Parathyroid adenoma (tissue), 2 donors: ENCODE measurements at regions not wholly inside any gene's neighbourhood (a gene's known extent, or its start where the extent isn't known, plus 50 kb on each side); places are given as distances from the start of the nearest gene placed in this dataset.

Source experiments
- H2AFZ ChIP-seq: fragments of 300-600 bp; sonication (generic); one replicate; pipeline ENCODE4 v1.7.0; 2017; ENCODE audit warnings: antibody characterized with exemption, mild to moderate bottlenecking
- H3K27ac ChIP-seq: fragments of 300-600 bp; sonication (generic); one replicate; pipeline ENCODE4 v1.7.0; 2017
- H3K27me3 ChIP-seq: fragments of 300-600 bp; sonication (generic); one replicate; pipeline ENCODE4 v1.7.0; 2017; ENCODE audit warnings: low read length; ENCODE audit not compliant: control insufficient read depth, insufficient read depth
- H3K36me3 ChIP-seq: fragments of 300-600 bp; sonication (generic); one replicate; pipeline ENCODE4 v1.7.0; 2017; ENCODE audit warnings: low read length; ENCODE audit not compliant: control insufficient read depth, insufficient read depth
- H3K4me1 ChIP-seq: fragments of 300-600 bp; sonication (generic); one replicate; pipeline ENCODE4 v1.7.0; 2017; ENCODE audit warnings: control low read depth
- H3K4me2 ChIP-seq: fragments of 300-600 bp; sonication (generic); one replicate; pipeline ENCODE4 v1.7.0; 2017; ENCODE audit warnings: low read length
- H3K4me3 ChIP-seq: fragments of 300-600 bp; sonication (generic); one replicate; pipeline ENCODE4 v1.7.0; 2017; ENCODE audit warnings: low read depth, low read length
- H3K79me2 ChIP-seq: fragments of 300-600 bp; sonication (generic); one replicate; pipeline ENCODE4 v1.7.0; 2017; ENCODE audit warnings: control low read depth
- H3K9ac ChIP-seq: fragments of 300-600 bp; sonication (generic); one replicate; pipeline ENCODE4 v1.7.0; 2017; ENCODE audit warnings: mild to moderate bottlenecking
- H3K9me3 ChIP-seq: fragments of 300-600 bp; sonication (generic); one replicate; pipeline ENCODE4 v1.7.0; 2017; ENCODE audit warnings: low read length; ENCODE audit not compliant: control insufficient read depth
- CTCF ChIP-seq: fragments of 300-600 bp; sonication (generic); IDR thresholded peaks from one replicate; pipeline ENCODE4 v1.7.0; 2017; ENCODE audit warnings: antibody characterized with exemption, mild to moderate bottlenecking
- donor health status: primary hyperparathyroidism.

GRCh38 chr2:2520401-2520811, 189.3 kb upstream of the MYT1L start:
- TF ChIP-seq CTCF: no peak
- Histone ChIP-seq H3K4me1 (no peaks in the 10 kb centered on the region), H3K4me2 (no peak overlapping the region), H2AFZ (no peak overlapping the region), H3K9me3 (no peaks in the 10 kb centered on the region), H3K36me3 (no peaks in the 10 kb centered on the region), H3K9ac (no peak overlapping the region), H3K4me3 (no peak overlapping the region), H3K27me3 (no peaks in the 10 kb centered on the region), H3K27ac (no peak overlapping the region), H3K79me2 (no peaks in the 10 kb centered on the region)

DNA sequence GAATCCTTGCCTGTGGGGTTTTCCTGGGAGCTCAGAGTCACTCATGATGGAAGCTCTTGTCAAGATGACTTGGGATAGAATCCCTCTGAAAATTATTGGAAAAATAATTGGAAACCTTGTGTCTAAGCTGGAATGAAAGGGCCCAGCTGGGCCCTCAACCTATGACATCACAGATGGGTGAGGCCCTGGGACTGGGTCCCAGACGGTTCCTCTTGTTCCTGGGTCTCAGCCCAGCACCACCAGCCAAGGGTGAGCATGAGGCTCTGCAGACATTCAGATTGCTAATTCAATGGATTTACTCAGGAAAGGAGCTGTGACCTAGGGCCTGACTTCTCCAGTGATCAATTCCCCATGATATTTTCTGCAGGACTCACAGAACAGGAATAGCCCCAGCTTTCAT, 188.3 kb upstream of the MYT1L start:
- Histone ChIP-seq H3K4me3 (no peak overlapping the region), H3K9ac (no peak overlapping the region), H3K27me3 (no peaks in the 10 kb centered on the region), H3K4me1 (no peaks in the 10 kb centered on the region), H3K79me2 (no peaks in the 10 kb centered on the region), H3K27ac (no peak overlapping the region), H3K9me3 (no peaks in the 10 kb centered on the region), H3K36me3 (no peaks in the 10 kb centered on the region), H3K4me2 (no peak overlapping the region), H2AFZ (no peak overlapping the region)
- no peak for TF ChIP-seq CTCF

GRCh38 chr2:2517399-2517798, 186.3 kb upstream of the MYT1L start:
- H3K4me1 ChIP-seq: no peaks in the 10 kb centered on the region
- no peaks in the 10 kb centered on the region for H3K79me2 ChIP-seq
- no peak overlapping the region for H3K4me3 ChIP-seq
- no peak overlapping the region for H3K4me2 ChIP-seq
- no peak for TF ChIP-seq CTCF
- no peaks in the 10 kb centered on the region for H3K36me3 ChIP-seq
- H3K9me3 ChIP-seq: no peaks in the 10 kb centered on the region
- H2AFZ ChIP-seq: no peak overlapping the region
- no peak overlapping the region for H3K27ac ChIP-seq
- H3K27me3 ChIP-seq: no peaks in the 10 kb centered on the region
- no peak overlapping the region for H3K9ac ChIP-seq

DNA sequence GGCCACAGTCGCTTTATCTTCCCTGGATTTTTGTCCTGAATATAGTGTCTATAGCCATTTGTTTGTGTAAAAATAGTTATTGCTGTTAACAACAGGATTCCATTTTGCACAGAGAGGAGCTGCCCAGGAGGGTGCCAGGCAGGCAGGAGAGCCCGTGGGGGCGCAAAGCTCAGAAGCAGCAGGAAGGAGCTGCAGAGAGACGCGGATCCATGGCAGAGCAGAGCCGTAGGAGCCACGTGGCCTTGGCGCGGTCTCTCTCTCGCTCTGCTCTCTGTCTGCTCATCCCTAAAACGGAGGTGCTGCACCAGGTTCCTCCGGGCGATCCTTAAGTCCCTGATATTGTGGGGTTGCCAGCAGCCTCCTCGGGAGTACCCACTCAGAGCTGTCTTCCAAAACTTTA, 185.3 kb upstream of the MYT1L start:
- no peaks in the 10 kb centered on the region for H3K4me1 ChIP-seq
- H3K9me3 ChIP-seq: no peaks in the 10 kb centered on the region
- H3K9ac ChIP-seq: no peak overlapping the region
- H3K79me2 ChIP-seq: no peaks in the 10 kb centered on the region
- H3K36me3 ChIP-seq: no peaks in the 10 kb centered on the region
- H3K4me3 ChIP-seq: no peak overlapping the region
- no peak overlapping the region for H3K27ac ChIP-seq
- H3K4me2 ChIP-seq: no peak overlapping the region
- no peak overlapping the region for H2AFZ ChIP-seq
- no peaks in the 10 kb centered on the region for H3K27me3 ChIP-seq
- TF ChIP-seq CTCF: no peak

DNA sequence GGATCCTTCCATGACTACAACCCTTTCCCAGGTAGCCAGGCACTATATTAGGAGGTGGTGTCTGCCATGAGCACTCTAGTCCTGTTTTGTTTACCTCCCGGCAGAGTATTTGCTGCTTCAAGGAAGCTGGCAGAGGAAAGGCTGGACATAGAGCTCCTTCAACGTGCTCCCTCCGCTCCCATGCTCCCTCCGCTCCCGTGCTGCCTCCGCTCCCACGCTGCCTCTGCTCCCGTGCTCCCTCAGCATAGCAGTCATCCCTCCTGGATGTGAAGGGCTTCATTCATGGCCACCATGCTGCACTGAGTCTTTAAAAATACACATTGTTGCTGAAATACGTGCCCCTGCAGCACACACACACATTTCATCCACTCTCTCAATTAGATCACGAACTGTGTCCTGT, 181.9 kb upstream of the MYT1L start:
- Histone ChIP-seq H3K4me1 (no peaks in the 10 kb centered on the region), H3K27ac (no peak overlapping the region), H3K4me3 (no peak overlapping the region), H3K9me3 (no peaks in the 10 kb centered on the region), H2AFZ (no peak overlapping the region), H3K36me3 (no peaks in the 10 kb centered on the region), H3K79me2 (no peaks in the 10 kb centered on the region), H3K9ac (no peak overlapping the region), H3K27me3 (no peaks in the 10 kb centered on the region), H3K4me2 (no peak overlapping the region)
- TF ChIP-seq CTCF: no peak
